ENCODE measurements at regions not wholly inside any gene's neighbourhood (a gene's known extent, or its start where the extent isn't known, plus 50 kb on each side); places are given as distances from the start of the nearest gene placed in this dataset.
A peak's percentile ranks its signal among the peaks of the same experiment; 100 is the strongest.

DNA sequence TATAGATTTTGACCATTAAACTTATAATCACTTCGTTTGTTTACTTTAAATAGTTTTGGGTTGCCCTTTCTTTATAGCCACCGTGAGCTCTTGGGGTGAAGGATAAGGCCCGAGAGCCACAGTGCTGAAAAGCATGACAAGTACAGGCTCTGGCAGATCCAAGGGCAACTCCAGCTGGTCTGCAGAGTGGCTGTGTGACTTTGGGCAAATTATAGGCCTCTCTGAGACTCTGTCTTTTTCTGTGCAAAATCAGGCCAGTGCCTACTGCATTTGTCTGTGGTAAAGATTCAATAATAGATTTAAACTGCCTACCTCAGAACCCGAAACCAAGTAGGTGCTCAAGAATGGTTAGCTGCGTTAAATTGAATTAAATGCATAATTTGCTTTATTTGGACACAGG is 511.3 kb downstream of the QKI start:
- no peak overlapping the region for H3K4me3 ChIP-seq (replicated peaks in 1 of 3; ENCODE audit: insufficient read depth in 1 of 3, low read depth in 2 of 3, low read length in 3 of 3)
- H3K4me2 ChIP-seq (ENCODE audit: low read depth, low read length): no peak overlapping the region
- no peak for ATAC-seq
- peaks cover 0 to 19% of the 10 kb centered on the region in 2 experiments; a peak in 2 of 5 replicates for H3K27me3 ChIP-seq (ENCODE audit: control insufficient read depth in 1 of 2, insufficient read depth in 2 of 2, low read length in 2 of 2)
- intact Hi-C loops (cut with micrococcal nuclease; ENCODE audit: unreplicated experiment): no loop called here
- TF ChIP-seq ZUFSP (CRISPR knock-in tag; IDR thresholded peaks at IDR 0.05; ENCODE audit: borderline replicate concordance): no peak
- TF ChIP-seq ZNF768 (CRISPR knock-in tag; IDR thresholded peaks at IDR 0.05): peak; percentile 58; the same call in 1 of the 2 replicates
- no peaks in the 10 kb centered on the region for H3K79me2 ChIP-seq (ENCODE audit: insufficient read depth, low read length)
- H3K36me3 ChIP-seq (replicated peaks in 1 of 2; ENCODE audit: control insufficient read depth in 1 of 2, insufficient read depth in 2 of 2, low read length in 2 of 2): no peaks in the 10 kb centered on the region
- no TSS peak for BruUV-seq (replicated peaks)
- no peaks in the 10 kb centered on the region for H4K20me1 ChIP-seq (ENCODE audit: insufficient read depth, low read length)
- WGBS (ENCODE audit: low lambda C conversion rate): 12% methylated on average over 5 of the region's 5 CpGs
- in situ Hi-C loops (cut with HindIII; ENCODE audit: extremely low pct_ligation_motif_present, low pct_unique_long_range_greater_than_20kb): no loop called here
- no peaks in the 10 kb centered on the region for H3K4me1 ChIP-seq (ENCODE audit: insufficient read depth, low read length)
- ChIA-PET CTCF (ENCODE audit: low intra/inter-chr PET ratio, low total read pairs) (no interaction called here), POLR2A (no interaction called here)
- no peak overlapping the region for H3K9ac ChIP-seq (ENCODE audit: insufficient read depth, low read depth, low read length)
- FAIRE-seq: no peak
- H3K27ac ChIP-seq (ENCODE audit: extremely low read length, insufficient read depth, low read length): no peak overlapping the region
- H3K9me3 ChIP-seq (ENCODE audit: low read length): no peaks in the 10 kb centered on the region
- H2AFZ ChIP-seq (ENCODE audit: low read length): no peak overlapping the region
- DNase-seq (ENCODE audit: low spot score): no peak

DNA sequence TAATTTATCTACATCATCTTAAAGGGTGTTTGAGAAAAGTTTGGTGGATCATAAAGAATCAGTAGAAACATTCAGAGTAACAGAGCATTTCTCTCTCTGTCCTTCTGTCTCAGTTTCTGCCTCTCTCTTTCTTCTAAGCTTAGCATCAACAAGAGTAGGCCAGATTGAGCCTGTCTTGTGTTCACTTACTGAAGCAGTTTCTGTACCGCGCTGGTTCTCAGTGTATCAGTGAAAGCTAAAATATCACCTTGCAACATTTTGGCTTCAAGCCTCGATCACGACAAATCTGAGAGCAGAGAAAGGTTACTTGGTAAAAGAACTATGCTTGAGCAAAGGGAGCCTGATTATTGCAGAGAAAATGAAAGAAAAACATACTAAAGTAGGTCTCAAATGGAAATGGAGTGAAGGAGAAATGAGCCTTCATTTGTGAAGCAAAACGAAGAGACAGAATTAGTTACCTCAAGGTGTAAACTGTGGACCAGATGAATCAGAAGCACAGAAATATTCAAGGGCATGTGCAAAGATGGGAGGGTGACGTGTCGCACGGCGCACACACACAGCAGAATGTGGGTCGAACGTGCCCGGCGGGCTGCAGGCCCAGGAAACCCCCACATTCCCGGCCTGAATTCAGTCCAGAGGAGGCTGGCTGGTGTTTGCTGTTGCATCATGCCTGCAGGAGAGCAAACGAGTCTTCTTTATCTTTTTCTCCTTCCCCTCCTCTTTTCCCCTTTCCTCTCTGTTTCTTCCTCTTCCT is 509.3 kb downstream of the QKI start:
- Histone ChIP-seq H3K9ac (ENCODE audit: insufficient read depth, low read depth, low read length) (no peak overlapping the region), H3K4me3 (replicated peaks in 1 of 3; ENCODE audit: insufficient read depth in 1 of 3, low read depth in 2 of 3, low read length in 3 of 3) (no peak overlapping the region), H3K27ac (ENCODE audit: extremely low read length, insufficient read depth, low read length) (no peak overlapping the region), H3K9me3 (ENCODE audit: low read length) (no peaks in the 10 kb centered on the region), H3K79me2 (ENCODE audit: insufficient read depth, low read length) (no peaks in the 10 kb centered on the region), H3K36me3 (replicated peaks in 1 of 2; ENCODE audit: control insufficient read depth in 1 of 2, insufficient read depth in 2 of 2, low read length in 2 of 2) (no peaks in the 10 kb centered on the region), H3K4me1 (ENCODE audit: insufficient read depth, low read length) (peaks cover 9% of the 10 kb centered on the region), H4K20me1 (ENCODE audit: insufficient read depth, low read length) (no peaks in the 10 kb centered on the region), H3K27me3 (ENCODE audit: control insufficient read depth in 1 of 2, insufficient read depth in 2 of 2, low read length in 2 of 2) (peaks cover 0 to 23% of the 10 kb centered on the region in 2 experiments; a peak in 2 of 5 replicates), H3K4me2 (ENCODE audit: low read depth, low read length) (no peak overlapping the region), H2AFZ (ENCODE audit: low read length) (no peak overlapping the region)
- intact Hi-C loops (cut with micrococcal nuclease; ENCODE audit: unreplicated experiment): no loop called here
- ChIA-PET CTCF (ENCODE audit: low intra/inter-chr PET ratio, low total read pairs) (no interaction called here), POLR2A (no interaction called here)
- no peak for FAIRE-seq
- in situ Hi-C loops (cut with HindIII; ENCODE audit: extremely low pct_ligation_motif_present, low pct_unique_long_range_greater_than_20kb): no loop called here
- WGBS (ENCODE audit: low lambda C conversion rate): 44% methylated on average over 15 of the region's 15 CpGs
- BruUV-seq (replicated peaks): no TSS peak
- TF ChIP-seq ZNF878 (CRISPR knock-in tag; IDR thresholded peaks at IDR 0.05) (no peak), AKNA (CRISPR knock-in tag; IDR thresholded peaks at IDR 0.05; ENCODE audit: borderline replicate concordance) (no peak), GABPB1 (CRISPR knock-in tag; IDR thresholded peaks at IDR 0.05) (no peak), MBD4 (IDR thresholded peaks at IDR 0.05; ENCODE audit: borderline replicate concordance, low read length) (no peak)
- TF ChIP-seq, protein P1, sequence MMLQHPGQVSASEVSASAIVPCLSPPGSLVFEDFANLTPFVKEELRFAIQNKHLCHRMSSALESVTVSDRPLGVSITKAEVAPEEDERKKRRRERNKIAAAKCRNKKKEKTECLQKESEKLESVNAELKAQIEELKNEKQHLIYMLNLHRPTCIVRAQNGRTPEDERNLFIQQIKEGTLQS (CRISPR knock-in tag; IDR thresholded peaks at IDR 0.05): no peak
- no peak for DNase-seq (ENCODE audit: low spot score)
- no peak for ATAC-seq

Data from HepG2 (cell line).